Mononuclear cell (primary cell): ENCODE measurements at regions not wholly inside any gene's neighbourhood (a gene's known extent, or its start where the extent isn't known, plus 50 kb on each side); places are given as distances from the start of the nearest gene placed in this dataset.

Source experiments
- H3K27me3 ChIP-seq: 2 replicates; pipeline ENCODE4 v1.6.0; 2011; ENCODE audit warnings: low read length, control low read depth; ENCODE audit not compliant: insufficient read depth
- H3K4me1 ChIP-seq: 2 replicates; pipeline ENCODE4 v1.5.1; 2011; ENCODE audit warnings: mild to moderate bottlenecking, low read length, control low read depth; ENCODE audit not compliant: insufficient read depth
- H3K4me3 ChIP-seq: 2 replicates; pipeline ENCODE4 v1.5.1; 2011; ENCODE audit warnings: mild to moderate bottlenecking, low read length, moderate library complexity
- H3K9me3 ChIP-seq: 2 replicates; pipeline ENCODE4 v1.5.1; 2011; ENCODE audit warnings: low read depth, mild to moderate bottlenecking, control low read depth, low read length

DNA sequence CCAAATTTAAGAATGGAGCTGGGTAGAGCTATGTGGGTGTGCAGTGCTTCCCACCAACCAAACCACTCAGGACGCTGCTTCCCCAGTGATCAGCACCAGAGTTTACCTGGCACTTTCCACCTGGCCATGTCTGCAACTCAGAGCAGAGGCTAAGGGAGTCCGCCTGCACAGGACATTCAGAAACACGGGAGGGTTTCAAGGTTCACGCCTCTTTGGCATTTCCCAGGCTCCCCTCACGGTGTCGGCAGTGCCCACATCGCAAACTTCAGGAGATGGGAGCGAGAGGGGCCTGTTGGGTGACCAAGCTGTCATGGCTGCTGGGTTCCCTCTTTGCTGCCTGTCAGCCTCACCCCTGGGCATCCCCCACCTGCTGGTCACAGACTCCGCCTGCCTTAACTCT is 161.5 kb downstream of the NXNL2 start:
- H3K9me3 ChIP-seq: no peaks in the 10 kb centered on the region
- H3K4me3 ChIP-seq: no peak overlapping the region
- no peaks in the 10 kb centered on the region for H3K4me1 ChIP-seq
- no peaks in the 10 kb centered on the region for H3K27me3 ChIP-seq

DNA sequence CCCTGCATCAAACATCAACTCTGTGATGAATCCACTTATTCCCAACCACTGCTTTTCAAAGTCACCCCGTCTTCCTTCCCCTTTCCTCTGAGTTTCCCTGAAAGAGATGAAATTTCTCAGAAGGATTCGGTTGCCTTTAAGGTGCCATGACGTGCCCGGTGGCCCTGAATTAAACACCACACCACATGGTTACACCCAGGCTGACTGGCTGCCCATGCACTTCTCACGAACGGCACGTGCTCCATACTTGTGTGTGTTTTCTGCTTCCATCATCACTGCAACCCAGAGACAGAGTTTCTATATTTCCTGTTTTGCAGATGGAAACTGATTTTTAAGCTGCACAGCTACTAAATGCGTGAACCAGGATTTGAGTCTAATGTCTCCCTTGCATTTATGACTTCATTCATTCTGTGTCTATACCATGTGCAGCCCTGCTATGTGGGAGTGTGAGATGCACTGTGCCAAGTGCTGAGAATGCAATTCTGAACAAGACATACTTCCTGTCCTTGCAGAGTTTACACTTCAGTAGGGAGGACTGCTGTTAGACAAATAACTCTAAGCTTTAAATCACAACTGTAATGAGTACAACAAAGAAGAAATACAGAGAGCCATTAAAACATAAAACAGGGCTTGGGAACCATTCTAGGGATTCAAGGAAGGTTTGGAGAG is 162.9 kb downstream of the NXNL2 start:
- Histone ChIP-seq H3K4me3 (no peak overlapping the region), H3K9me3 (no peaks in the 10 kb centered on the region), H3K27me3 (no peaks in the 10 kb centered on the region), H3K4me1 (no peaks in the 10 kb centered on the region)

DNA sequence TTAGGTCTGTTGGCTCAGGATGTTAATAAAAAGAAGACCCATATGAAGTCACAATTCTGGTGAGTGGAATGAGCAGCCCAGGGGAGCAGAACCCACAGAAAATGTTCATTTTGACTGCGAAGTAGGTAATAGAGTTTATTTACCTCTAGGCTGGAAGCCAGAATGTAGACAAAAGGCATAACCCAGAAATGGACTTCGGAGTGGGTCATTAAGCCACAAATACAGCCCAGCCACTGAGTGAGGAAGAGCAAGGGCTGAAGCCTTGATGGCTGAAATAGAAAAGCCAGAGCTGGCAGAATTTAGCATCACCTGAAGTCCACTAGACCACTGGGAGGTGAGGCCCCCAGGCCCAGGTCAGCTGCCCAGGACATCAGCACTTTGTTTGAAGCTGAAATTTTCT is 168.0 kb downstream of the NXNL2 start:
- H3K4me1 ChIP-seq: no peaks in the 10 kb centered on the region
- H3K27me3 ChIP-seq: no peaks in the 10 kb centered on the region
- H3K9me3 ChIP-seq: no peaks in the 10 kb centered on the region
- no peak overlapping the region for H3K4me3 ChIP-seq

DNA sequence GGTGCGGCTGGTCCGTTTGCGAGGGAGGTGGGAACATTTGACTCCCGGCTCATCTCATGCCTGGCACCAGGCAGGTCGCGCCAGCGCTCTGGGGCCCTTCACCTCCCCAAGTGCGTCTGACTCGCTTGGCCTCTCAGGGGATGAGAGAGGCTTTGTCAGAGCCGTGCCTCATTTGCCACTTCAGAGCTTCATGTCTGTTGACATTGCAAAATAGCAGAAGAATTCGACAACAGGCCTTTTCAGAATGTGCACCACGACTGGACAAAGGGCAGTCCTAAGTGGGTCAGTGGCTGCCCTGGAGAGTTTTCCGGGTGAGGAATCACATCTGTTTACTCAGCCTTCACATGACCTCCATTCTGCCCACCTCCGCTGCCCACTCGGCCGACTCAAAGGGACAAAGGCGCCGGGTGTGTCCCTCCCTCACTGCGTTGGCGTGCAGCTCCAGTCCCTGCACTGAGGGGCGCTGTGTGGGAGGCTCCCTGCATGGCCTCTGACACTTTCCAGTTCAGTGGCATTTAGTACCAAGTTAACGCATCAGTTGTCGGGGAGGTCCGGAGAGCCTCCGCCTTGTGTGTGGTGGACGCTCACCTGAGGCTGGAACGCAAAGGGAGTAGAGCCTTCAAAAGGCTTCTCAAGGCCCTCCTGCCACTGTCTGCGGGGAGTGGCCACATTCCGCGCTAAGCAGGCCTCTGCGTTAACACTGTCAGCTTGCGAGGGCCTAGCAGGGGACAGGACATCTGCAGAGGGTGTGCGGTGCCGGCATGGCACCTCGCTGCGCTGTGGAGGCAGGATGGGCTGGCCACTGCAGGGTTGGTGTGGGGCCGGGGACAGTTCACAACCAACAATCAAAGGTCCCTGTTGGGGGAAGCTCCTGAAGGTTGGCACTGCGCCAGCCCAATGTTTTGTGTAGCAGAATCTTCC is 171.5 kb downstream of the NXNL2 start:
- Histone ChIP-seq H3K4me3 (no peak overlapping the region), H3K9me3 (no peaks in the 10 kb centered on the region), H3K4me1 (no peaks in the 10 kb centered on the region)

DNA sequence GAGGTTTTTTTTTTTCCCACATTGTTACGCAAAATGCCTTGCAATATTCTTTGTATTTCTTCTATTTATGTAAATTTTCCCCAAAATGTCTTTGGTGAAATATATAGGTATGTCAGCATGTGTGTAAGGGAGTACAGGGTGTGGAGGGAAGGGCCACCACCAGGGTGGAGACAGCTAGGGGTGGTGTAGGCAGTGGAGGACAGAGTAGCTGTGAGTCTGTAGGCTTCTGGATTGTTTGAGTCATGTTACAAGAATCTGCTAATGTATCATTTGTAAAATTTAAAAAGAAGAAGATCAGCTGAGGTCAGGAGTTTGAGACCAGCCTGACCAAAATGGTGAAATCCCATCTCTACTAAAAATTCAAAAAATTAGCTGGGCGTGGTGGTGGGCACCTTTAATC is 175.5 kb downstream of the NXNL2 start:
- peaks cover under 1% of the 10 kb centered on the region for H3K9me3 ChIP-seq
- no peaks in the 10 kb centered on the region for H3K4me1 ChIP-seq
- no peak overlapping the region for H3K4me3 ChIP-seq
- no peaks in the 10 kb centered on the region for H3K27me3 ChIP-seq

More for the DNA sequence above, 171.5 kb downstream of the NXNL2 start:
- no peaks in the 10 kb centered on the region for H3K27me3 ChIP-seq

DNA sequence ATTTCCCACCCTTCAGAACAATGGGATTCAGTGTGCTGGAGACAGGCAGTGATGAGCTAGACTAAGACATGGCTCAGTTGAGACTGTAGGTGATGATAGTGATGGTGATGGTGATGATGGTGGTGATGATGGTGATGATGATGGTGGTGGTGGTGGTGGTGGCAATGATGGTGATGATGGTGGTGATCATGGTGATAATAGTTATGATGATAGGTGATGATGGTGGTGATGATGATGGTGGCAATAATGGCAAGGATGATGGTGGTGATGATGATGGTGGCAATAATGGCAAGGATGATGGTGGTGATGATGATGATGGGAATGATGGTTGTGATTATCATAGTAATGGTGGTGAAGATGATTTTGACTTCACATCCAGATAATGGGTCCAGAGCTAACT is 176.7 kb downstream of the NXNL2 start:
- H3K4me3 ChIP-seq: no peak overlapping the region
- peaks cover 4% of the 10 kb centered on the region for H3K9me3 ChIP-seq
- no peaks in the 10 kb centered on the region for H3K27me3 ChIP-seq
- H3K4me1 ChIP-seq: no peaks in the 10 kb centered on the region

DNA sequence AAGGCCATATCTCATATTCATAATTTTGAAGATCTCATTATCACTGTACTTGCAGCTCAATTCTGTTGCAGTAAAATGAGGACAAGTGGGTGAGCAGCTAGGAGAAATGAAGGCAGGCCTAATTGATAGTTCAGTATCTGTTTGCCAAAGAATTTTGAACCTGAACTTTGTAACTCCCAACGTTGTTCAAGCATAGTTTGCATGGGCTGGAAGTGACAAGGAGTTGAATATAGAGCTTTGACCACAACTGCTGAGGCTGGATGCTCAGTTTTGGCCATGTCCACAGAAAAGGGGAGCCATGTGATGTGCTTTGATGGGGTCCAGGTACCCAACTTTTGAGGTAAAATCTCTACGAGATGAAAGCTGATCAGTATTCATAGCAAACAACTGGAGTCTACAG is 177.5 kb downstream of the NXNL2 start:
- H3K4me3 ChIP-seq: no peak overlapping the region
- no peaks in the 10 kb centered on the region for H3K4me1 ChIP-seq
- no peaks in the 10 kb centered on the region for H3K27me3 ChIP-seq
- H3K9me3 ChIP-seq: peaks cover 4% of the 10 kb centered on the region

DNA sequence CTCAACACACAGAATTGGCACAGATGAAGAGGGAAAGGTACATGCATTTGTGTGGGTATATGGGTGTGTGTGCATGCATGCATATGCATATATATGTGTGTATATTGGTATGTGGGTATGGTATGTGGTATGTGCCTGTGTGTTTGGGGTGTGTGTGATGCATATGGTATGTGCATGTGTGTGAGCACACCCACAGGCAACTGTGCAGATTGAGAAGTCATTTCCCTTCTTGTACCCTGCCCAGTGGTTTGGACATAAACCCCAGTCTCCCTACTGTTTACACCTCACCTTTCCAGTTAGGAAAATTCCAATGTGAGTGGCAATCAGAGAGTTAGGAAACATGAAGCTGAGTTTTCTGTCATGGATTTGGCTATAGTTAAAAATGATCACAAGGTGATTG is 178.0 kb downstream of the NXNL2 start:
- peaks cover 4% of the 10 kb centered on the region for H3K9me3 ChIP-seq
- H3K4me3 ChIP-seq: no peak overlapping the region
- H3K4me1 ChIP-seq: no peaks in the 10 kb centered on the region
- no peaks in the 10 kb centered on the region for H3K27me3 ChIP-seq

DNA sequence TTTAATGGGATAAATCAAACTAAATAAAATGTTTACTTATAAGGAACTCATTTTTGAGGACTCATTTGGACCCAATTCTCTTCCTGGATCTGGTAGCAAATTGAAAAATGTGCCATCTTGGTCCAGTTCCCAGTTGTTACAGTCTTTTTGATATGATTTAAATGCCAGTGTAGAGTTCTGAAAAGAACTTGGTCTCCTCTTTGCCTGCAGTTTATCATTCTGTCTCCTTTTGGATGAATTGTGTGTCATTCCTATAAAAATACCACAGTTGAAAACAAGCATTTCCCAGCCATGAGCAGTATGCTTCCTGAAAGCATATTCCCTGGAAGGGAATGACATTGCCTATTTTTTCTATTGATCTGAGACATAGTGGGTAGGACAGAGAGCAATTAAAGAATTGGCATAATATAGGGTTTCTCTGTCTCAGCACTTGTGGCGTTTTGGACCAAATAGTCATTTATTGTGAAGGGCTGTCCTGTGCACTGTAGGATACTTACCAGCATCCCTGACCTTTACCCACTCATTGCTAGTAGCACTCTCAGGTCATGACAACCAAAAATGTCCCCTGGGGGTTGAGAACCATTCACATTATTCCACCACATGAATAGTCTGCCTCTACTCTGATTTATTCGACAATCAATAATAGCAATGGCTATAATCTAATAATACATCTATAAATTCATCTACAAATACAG is 181.8 kb downstream of the NXNL2 start:
- H3K9me3 ChIP-seq: peaks cover 4% of the 10 kb centered on the region
- H3K27me3 ChIP-seq: no peaks in the 10 kb centered on the region
- H3K4me3 ChIP-seq: no peak overlapping the region
- no peaks in the 10 kb centered on the region for H3K4me1 ChIP-seq

DNA sequence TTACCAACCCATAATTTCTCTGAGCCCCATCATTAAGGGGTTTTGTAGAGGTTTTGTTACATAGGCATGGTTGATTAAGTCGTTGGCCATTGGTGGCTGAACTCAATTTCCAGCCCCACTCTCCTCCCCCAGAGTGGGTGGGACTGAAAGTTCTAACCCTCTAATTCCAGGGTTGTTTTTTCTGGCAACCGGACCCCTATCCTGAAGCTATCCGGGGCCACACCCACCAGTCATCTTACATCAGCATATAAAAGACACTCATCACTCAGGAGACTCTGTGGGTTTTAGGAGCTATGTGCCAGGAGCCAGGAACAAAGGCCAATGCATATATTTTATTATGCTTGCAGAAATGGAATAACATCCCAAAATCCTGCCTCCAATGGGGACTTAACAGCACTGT is 186.0 kb downstream of the NXNL2 start:
- Histone ChIP-seq H3K27me3 (peaks cover 3% of the 10 kb centered on the region), H3K4me1 (no peaks in the 10 kb centered on the region), H3K9me3 (no peaks in the 10 kb centered on the region), H3K4me3 (no peak overlapping the region)

DNA sequence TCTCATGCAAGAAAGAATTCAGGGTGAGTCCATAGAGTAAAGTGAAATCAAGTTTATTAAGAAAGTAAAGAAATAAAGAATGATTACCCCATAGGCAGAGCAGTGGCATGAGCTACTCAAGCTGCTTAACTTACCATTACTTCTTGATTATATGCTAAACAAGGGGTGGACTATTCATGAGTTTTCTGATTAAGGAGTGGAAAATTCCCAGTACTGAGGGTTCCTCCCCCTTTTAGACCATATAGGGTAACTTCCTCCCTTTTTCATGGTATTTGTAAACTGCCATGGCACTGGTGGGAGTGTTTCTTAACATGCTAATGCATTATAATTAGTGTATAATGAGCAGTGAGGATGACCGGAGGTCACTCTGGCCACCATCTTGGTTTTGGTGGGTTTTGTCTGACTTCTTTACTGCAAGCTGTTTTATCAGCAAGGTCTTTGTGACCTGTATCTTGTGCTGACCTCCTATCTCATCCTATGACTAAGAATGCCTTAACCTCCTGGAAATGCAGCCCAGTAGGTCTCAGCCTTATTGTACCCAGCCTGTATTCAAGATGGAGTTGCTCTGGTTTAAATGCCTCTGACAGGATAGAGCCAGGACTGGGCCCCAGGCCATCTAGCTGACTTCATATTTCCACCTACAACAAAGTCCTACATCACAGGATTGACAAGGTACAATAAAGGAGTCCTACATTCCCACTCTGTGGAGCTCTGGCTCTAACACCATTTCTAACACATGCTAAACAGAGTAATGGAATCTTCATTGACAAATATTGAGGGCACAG is 186.7 kb downstream of the NXNL2 start:
- Histone ChIP-seq H3K4me3 (no peak overlapping the region), H3K4me1 (no peaks in the 10 kb centered on the region), H3K9me3 (no peaks in the 10 kb centered on the region), H3K27me3 (peaks cover 3% of the 10 kb centered on the region)

DNA sequence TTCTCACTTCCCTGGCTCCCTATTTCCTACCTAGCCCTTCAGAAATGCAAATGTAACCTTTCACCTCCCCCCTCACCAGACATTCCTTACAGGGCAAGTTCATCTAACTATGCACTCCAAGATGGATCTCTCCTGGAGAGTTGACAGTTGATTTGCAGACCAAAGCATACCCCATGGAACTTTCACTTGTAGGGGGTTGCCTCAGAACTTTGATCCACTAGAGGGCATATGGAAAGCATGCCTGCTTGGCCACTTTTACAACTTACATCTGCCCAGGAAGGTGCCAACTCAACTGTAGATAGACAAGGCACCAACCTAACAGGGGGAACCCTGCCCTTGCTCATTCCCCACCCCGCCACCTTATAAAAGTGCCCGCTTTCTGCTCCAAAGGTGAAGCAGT is 187.8 kb downstream of the NXNL2 start:
- no peak overlapping the region for H3K4me3 ChIP-seq
- H3K4me1 ChIP-seq: no peaks in the 10 kb centered on the region

DNA sequence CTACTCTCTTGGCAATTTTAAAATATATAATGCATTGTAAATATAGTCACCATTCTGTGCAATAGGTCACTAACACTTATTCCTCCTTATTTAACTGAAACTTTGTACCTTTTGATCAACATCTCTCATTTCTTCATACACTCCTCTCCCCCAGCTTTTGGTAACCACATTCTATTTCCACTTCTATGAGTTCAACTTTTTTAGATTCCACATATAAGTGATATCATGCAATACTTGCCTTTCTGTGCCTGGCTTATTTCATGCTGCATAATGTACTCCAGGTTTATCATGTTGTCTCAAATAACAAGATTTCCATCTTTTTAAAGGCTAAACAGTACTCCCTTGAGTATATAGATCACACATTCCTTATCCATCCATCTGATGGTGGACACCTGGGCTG is 188.8 kb downstream of the NXNL2 start:
- H3K27me3 ChIP-seq: peaks cover 3% of the 10 kb centered on the region
- H3K9me3 ChIP-seq: no peaks in the 10 kb centered on the region
- no peaks in the 10 kb centered on the region for H3K4me1 ChIP-seq
- H3K4me3 ChIP-seq: no peak overlapping the region

More for the DNA sequence above, 187.8 kb downstream of the NXNL2 start:
- Histone ChIP-seq H3K9me3 (no peaks in the 10 kb centered on the region), H3K27me3 (peaks cover 3% of the 10 kb centered on the region)

DNA sequence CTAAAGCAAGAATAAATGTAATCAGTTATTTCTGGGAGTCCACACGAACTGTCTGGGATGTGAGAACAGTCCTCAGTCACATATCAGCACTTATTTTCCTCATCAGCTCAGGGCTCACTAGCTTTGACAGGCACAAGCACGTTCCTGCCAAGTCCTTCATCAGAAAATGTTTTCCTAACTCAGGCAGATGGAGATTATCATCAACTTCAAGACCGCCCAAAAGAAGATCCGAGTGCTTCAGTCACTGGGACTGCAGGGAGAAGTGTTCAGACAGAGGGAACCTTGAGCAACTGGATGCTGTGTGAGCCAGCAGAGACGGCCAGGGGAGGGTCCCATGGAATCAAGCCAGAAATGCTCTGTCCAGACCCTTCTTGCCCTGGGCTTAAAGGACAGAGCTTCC is 189.4 kb downstream of the NXNL2 start:
- H3K4me3 ChIP-seq: no peak overlapping the region
- H3K9me3 ChIP-seq: no peaks in the 10 kb centered on the region
- no peaks in the 10 kb centered on the region for H3K4me1 ChIP-seq
- H3K27me3 ChIP-seq: peaks cover 3% of the 10 kb centered on the region
